ENCODE measurements at regions not wholly inside any gene's neighbourhood (a gene's known extent, or its start where the extent isn't known, plus 50 kb on each side); places are given as distances from the start of the nearest gene placed in this dataset.

- no peak for DNase-seq
These were observed 74.0 kb upstream of the CST7 start for GRCh38 chr20:24875078-24875477.

GRCh38 chr20:24877652-24878051 lies 71.4 kb upstream of the CST7 start:
- DNase-seq, result no peak

- DNase-seq, result no peak
These were observed 70.4 kb upstream of the CST7 start for GRCh38 chr20:24878657-24879056.

- no peak for DNase-seq
These were observed 69.2 kb upstream of the CST7 start for GRCh38 chr20:24879875-24880274.

- no peak for DNase-seq
These were observed 68.7 kb upstream of the CST7 start for GRCh38 chr20:24880356-24880755.

- DNase-seq, result no peak
These were observed 58.8 kb upstream of the CST7 start for GRCh38 chr20:24890286-24890685.

- DNase-seq, result no peak
These were observed 57.3 kb upstream of the CST7 start for GRCh38 chr20:24891546-24892393.

GRCh38 chr20:24892522-24892921 lies 56.5 kb upstream of the CST7 start:
- no peak for DNase-seq

GRCh38 chr20:24892931-24893330 lies 56.1 kb upstream of the CST7 start:
- no peak for DNase-seq

- no peak for DNase-seq
These were observed 54.6 kb upstream of the CST7 start for GRCh38 chr20:24894488-24894887.

GRCh38 chr20:24894967-24895366 lies 54.1 kb upstream of the CST7 start:
- DNase-seq, result no peak

GRCh38 chr20:24895431-24895830 lies 53.6 kb upstream of the CST7 start:
- no peak for DNase-seq

- DNase-seq, result no peak
These were observed 53.0 kb upstream of the CST7 start for GRCh38 chr20:24895898-24896658.

GRCh38 chr20:24896984-24897383 lies 52.1 kb upstream of the CST7 start:
- no peak for DNase-seq

- no peak for DNase-seq
These were observed 51.1 kb upstream of the CST7 start for GRCh38 chr20:24897974-24898373.

GRCh38 chr20:24899153-24899552 lies 49.9 kb upstream of the CST7 start:
- DNase-seq, result no peak
